ENCODE measurements at regions not wholly inside any gene's neighbourhood (a gene's known extent, or its start where the extent isn't known, plus 50 kb on each side); places are given as distances from the start of the nearest gene placed in this dataset.
A peak's percentile ranks its signal among the peaks of the same experiment; 100 is the strongest.

DNA sequence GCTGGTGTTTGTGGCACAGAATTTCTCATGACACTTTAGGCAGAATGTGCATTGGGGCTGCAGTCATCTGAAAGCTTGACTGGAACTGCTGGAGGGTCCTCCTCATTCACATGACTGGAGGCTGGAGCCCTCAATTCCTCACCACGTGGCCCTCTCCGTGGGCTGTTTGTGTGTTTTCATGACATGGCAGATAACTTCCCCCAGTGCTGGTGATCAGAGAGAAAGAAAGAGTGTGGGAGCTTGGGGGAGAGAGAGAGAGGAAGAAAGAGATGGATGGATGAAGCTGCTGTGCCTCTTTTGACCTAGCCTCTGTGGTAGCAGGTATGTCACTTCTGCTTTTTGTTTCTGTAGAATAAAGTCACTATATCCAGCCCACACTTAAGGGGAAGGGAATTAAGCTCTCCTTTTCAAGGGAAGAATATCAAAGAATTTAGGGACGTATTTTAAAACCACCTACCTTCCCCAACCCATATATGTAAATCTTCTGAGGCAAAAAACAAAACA, 169.6 kb upstream of the IL12A start:
- DNase-seq (ENCODE audit: low spot score) = no peak

GRCh38 chr3:159819676-159820075, 169.0 kb upstream of the IL12A start:
- DNase-seq (ENCODE audit: low spot score) = no peak

DNA sequence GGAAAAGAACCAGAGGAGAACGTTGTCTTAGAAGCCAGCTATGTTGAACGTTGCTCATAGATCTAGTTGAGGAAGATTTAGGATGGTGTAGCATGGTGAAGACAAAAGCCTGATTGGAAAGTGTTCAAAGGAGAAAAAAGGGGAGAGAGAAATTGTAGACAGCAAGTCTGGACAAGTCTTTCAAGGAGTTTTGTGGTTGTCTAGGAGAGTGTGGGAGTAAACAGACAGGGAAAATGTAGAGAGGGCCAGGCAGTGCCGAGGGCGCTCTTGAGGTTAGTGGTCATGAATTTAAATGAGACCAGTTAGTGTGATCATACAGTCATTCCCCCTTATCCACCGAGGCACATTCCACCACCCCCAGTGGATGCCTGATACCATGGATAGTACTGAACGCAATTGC, 167.5 kb upstream of the IL12A start:
- no peak for DNase-seq (ENCODE audit: low spot score)

- no peak for DNase-seq (ENCODE audit: low spot score)
Observed at GRCh38 chr3:159821736-159822135, 166.9 kb upstream of the IL12A start.

DNA sequence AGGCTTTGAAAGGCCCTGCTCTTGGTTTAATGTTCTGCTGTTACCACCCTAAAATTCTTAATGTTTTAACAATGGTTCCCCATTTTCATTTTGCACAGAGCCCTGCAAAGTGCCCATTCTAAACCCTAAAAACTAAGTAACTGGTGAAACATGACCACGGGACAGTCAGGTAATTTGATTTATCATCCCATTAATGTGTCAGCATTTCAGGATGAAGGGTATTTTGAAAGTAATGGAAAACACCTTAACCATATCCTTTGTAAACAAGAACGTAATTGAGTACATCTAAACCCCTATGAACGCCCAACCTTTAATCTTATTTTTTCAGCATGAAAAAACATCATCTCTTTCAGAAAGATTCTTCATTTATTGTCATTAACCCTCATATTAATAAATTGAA, 164.9 kb upstream of the IL12A start:
- no peak for DNase-seq (ENCODE audit: low spot score)

DNA sequence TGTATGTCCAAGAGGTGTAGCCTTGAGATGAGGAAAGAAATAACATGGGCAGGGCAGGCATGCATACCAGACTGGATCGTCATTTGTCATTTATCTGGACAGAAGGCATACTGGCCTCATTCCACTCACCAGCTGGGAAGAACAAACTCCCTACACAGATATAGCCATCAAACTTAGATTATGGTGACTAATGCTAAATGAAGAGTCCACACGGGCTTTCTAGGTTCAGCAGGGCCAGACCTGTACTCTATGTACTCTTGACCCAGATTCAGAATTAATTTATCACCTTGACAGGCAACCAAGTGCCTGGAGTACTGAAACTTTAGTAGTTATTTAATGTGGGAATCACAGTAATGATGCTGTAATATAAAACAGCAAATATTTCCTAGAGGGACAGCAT, 164.3 kb upstream of the IL12A start:
- peak; percentile 51 for DNase-seq (ENCODE audit: low spot score)

- DNase-seq (ENCODE audit: low spot score) = no peak
Observed at GRCh38 chr3:159825216-159825854, 163.3 kb upstream of the IL12A start.

DNA sequence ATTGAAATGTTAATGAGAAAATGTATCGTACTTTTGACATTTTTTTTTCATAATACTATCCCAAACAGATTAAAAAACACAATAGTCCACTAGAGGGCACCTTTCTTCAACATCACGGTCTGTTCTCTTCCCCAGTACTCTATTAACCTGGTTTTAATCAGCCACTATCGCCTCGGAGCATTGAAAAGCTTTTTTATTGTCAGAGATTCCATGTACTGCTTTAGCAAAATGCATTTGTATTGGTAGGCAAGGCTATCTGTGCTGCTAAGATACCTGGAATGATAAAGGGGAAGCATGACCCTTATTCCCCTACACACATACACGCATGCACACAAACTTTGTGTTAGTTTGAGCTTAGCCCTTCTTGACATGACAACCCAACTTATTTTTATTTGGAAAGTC, 160.1 kb upstream of the IL12A start:
- peak; percentile 68 for DNase-seq (ENCODE audit: low spot score)

GRCh38 chr3:159829056-159829455, 159.6 kb upstream of the IL12A start:
- no peak for DNase-seq (ENCODE audit: low spot score)

GRCh38 chr3:159829539-159830227, 159.0 kb upstream of the IL12A start:
- DNase-seq (ENCODE audit: low spot score) = peak; percentile 57

- no peak for DNase-seq (ENCODE audit: low spot score)
Observed at GRCh38 chr3:159830523-159831154, 158.0 kb upstream of the IL12A start.

DNA sequence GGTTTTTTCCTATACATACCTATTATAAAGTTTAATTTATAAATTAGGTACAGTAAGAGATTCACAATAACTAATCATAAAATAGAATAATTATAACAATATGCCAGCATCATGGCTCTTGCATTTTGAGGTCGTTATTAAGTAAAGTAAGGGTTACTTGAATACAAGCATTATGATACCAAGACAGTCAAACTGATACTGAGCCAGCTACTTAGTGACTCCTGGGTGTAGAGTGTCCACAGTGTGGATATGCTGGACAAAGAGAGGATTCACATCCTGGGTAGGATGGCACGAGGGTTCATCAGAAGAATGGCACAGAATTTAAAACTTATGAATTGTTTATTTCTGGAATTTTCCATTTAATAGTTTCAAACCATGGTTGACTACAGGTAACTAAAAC, 157.2 kb upstream of the IL12A start:
- no peak for DNase-seq (ENCODE audit: low spot score)

DNA sequence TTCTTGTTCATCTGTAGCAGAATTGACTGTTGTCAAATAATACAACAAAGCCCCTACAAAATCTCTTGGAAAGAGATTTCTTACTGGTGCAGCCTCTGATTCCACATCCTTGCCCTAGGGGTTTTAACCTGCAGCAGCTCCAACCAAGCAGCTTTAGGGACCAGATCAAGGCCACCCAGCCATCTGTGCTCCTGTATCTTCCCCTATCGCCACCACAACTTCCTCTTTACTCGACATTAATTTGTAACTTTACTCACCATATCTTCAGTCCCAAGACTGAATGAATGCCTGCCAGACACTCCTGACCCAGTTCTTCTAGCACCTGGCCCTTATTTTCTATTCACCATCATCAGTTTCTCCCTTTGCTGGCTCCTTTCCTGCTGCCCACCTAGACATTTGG, 156.6 kb upstream of the IL12A start:
- DNase-seq (ENCODE audit: low spot score) = no peak

DNA sequence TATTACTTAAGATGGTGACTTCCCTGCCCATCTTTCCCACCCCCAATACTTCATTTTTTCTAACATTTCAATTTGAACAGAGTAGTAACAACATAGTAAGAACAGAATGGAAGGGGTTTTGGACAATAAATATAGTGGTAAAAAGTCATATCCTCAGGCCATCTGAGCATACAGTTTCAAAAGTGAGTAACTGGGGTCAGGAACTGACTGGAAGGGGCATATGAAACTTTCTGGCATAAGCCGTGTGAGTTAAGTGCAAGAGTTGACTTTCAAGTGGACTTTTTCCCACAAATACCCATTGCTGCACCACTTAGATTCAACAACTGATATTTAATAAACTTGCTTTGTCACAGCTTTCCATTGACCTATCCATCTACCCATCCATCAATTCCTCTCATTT, 153.5 kb upstream of the IL12A start:
- no peak for DNase-seq (ENCODE audit: low spot score)

GRCh38 chr3:159837725-159838124, 150.9 kb upstream of the IL12A start:
- DNase-seq (ENCODE audit: low spot score) = peak; percentile 69

DNA sequence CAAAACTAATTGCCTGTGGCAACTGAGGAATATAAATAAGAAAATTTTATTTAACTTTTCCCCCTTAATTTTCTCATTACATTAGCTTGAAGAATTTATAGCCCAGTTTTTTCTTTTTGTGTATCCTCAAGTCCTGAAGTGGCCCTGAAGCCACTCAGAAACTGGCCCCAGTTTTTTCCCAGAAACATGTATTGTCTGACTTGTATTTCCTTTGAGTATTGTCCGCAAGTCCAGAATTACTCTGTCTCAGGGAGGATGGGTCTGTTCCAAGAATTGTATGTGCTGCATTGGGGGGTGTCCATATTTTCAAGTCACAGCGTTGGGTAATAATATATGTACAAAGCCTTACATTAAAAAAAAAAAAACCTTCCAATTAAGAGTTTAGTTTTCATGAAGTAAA, 149.7 kb upstream of the IL12A start:
- DNase-seq (ENCODE audit: low spot score) = no peak

GRCh38 chr3:159839561-159840379, 148.9 kb upstream of the IL12A start, which contains the start of gene SCHIP1:
Gene SCHIP1 (plus strand): TSS chr3:159839861.
- DNase-seq (ENCODE audit: low spot score) = no peak

GRCh38 chr3:159840703-159841299, 147.8 kb upstream of the IL12A start:
- no peak for DNase-seq (ENCODE audit: low spot score)

- DNase-seq (ENCODE audit: low spot score) = no peak
Observed at GRCh38 chr3:159841766-159842165, 146.9 kb upstream of the IL12A start.

DNA sequence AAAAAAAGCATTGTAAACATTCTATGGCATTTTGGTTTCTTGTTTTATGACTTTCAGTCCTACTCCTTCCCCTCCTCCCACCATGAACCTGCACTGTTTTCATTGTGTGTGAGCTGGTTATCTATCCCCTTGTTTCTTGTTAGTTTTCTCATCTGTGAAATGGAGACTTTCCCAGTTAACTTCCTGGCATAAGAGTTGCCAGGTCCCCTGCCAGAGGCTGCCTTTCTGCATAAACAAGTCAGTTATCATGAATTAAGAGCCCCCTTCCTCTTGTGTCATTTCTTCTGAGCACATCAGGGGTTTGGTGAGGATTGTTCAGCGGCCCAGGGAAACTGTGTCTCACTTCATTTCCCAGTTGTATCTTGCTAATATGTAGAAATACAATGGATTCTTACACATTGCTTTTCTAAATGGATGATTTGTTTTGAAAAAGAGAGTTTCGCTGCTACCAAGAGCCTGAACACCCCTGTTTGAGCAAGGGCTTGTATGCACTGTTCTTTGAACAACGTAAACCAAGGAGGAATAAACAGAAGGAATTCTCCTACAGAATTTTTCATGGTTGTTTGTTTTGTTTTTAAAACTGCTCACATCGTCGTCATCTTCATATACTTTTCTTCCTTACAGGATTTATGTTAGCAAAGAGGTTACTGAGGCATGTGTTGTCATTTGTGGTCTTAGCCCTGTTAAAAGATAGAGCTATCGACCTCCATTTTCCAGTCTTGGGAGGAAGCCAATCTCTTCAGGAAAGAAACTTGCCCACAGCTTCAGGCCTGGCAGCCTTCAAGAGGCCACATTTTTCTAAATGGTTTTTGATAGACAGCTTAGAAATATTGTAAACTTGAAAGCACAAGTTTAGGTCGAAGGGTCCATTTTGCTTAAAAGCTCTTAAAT, 144.6 kb upstream of the IL12A start:
- no peak for DNase-seq (ENCODE audit: low spot score)

DNA sequence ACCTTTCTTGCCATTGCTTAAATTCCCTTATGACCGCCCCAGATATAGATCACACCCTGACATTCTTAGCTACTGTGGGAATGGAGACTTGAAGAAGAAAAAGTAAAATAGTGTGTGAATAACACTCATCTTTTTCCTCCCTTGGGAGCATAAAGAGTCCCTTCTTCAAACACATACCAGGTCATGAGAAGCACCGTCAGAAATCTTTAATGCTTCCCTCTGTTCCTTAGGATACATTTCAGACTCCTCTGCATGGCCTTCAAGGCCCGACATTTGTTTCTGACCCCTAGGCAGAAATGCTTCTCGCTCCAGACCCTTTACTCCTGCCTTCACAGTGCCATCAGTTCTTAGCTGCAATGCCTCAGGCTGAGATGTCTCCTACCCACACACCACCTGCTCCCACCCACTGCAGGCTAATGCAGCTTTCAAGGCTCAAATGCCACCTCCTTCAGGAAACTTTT, 143.8 kb upstream of the IL12A start:
- DNase-seq (ENCODE audit: low spot score) = peak; percentile 81

All from COLO829 (cell line).